Calu3 (cell line): ENCODE measurements at regions not wholly inside any gene's neighbourhood (a gene's known extent, or its start where the extent isn't known, plus 50 kb on each side); places are given as distances from the start of the nearest gene placed in this dataset.

Source experiments
- BruUV-seq: library from RNA; stranded (reverse); fragments of 400-500 nt; replicated peaks from 2 replicates; lab custom pipeline; 2021; lab: Mats Ljungman, UMichigan
- CTCF ChIA-PET: fragments of 300-600 bp; sonication (Branson Sonifier 250); formaldehyde crosslinking; loops from one replicate; lab custom pipeline; 2022; ENCODE audit warnings: antibody characterized with exemption; lab: Charles Lee
- DNase-seq: peaks from one replicate; pipeline ENCODE4 v3.0.0; 2022
- H3K27ac Mint-ChIP-seq: one replicate; pipeline ENCODE4 v1.8.0; 2022; ENCODE audit warnings: mixed read lengths; ENCODE audit not compliant: unreplicated experiment
- H3K27me3 Mint-ChIP-seq: one replicate; pipeline ENCODE4 v1.8.0; 2022; ENCODE audit warnings: mixed read lengths; ENCODE audit not compliant: unreplicated experiment
- H3K36me3 Mint-ChIP-seq: one replicate; pipeline ENCODE4 v1.8.0; 2022; ENCODE audit warnings: mild to moderate bottlenecking, moderate library complexity, mixed read lengths; ENCODE audit not compliant: insufficient read depth, unreplicated experiment
- H3K4me1 Mint-ChIP-seq: one replicate; pipeline ENCODE4 v1.8.0; 2022; ENCODE audit warnings: mild to moderate bottlenecking, low read depth, mixed read lengths; ENCODE audit not compliant: unreplicated experiment
- H3K4me3 Mint-ChIP-seq: one replicate; pipeline ENCODE4 v1.8.0; 2022; ENCODE audit warnings: mild to moderate bottlenecking, low read depth, moderate library complexity, mixed read lengths; ENCODE audit not compliant: unreplicated experiment
- H3K9me3 Mint-ChIP-seq: one replicate; pipeline ENCODE4 v1.8.0; 2022; ENCODE audit warnings: low read depth, mixed read lengths; ENCODE audit not compliant: unreplicated experiment
- intact Hi-C: fragments of 100-400 bp; cut with micrococcal nuclease; formaldehyde crosslinking; loops from one replicate; pipeline ENCODE4 v1.10.0; 2022; ENCODE audit not compliant: unreplicated experiment
- TF ChIP-seq, protein P1 (sequence below): fragments of 200-600 bp; IDR thresholded peaks from one replicate; pipeline ENCODE4 v1.8.0; 2022; ENCODE audit warnings: antibody characterized with exemption; ENCODE audit not compliant: unreplicated experiment

DNA sequence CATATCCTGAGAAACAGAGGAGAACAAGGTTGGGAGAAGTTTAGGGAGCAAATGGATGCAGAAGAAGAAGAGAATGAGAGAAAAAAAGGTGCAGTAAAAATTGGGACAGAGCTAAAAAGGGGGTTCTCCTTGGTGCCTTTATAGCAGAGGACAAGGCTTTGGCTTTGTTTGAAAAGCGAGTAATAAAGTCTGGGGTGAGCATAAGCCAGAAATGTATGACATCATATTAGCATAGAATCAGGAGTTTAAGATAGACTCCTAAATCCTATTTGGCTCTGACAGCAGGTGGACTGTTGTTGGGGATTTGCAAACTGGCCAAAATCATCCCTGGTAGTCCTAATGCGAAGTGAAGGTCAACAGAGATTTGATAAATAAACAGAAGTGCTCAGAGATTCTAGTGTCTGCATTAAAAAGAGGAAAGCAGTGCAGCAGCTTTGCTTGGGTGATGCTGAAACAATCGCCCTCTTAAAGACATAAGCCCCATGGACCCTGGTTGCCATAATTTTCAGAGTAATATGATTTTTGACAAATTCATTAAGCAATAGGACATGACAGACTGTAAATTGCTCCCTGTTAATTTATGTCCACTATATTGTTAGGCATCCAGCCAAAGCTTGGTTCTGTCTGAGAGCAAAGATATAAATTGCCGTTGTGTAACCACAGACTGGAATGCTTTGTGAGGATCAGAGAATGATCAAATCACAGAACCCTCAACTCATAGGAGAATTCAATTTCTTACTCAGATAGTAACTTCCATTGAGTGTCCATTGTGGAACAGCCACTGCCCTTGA, 385.0 kb upstream of the NFIA start:
- H3K36me3 Mint-ChIP-seq: no peaks in the 10 kb centered on the region
- CTCF ChIA-PET: no interaction called here

GRCh38 chr1:60696512-60696911, 385.8 kb upstream of the NFIA start:
- CTCF ChIA-PET: no interaction called here
- Mint-ChIP-seq H3K27ac (no peak overlapping the region), H3K4me3 (no peak overlapping the region), H3K4me1 (no peaks in the 10 kb centered on the region), H3K36me3 (no peaks in the 10 kb centered on the region), H3K27me3 (peaks cover 8% of the 10 kb centered on the region), H3K9me3 (no peaks in the 10 kb centered on the region)
- TF ChIP-seq, protein P1, sequence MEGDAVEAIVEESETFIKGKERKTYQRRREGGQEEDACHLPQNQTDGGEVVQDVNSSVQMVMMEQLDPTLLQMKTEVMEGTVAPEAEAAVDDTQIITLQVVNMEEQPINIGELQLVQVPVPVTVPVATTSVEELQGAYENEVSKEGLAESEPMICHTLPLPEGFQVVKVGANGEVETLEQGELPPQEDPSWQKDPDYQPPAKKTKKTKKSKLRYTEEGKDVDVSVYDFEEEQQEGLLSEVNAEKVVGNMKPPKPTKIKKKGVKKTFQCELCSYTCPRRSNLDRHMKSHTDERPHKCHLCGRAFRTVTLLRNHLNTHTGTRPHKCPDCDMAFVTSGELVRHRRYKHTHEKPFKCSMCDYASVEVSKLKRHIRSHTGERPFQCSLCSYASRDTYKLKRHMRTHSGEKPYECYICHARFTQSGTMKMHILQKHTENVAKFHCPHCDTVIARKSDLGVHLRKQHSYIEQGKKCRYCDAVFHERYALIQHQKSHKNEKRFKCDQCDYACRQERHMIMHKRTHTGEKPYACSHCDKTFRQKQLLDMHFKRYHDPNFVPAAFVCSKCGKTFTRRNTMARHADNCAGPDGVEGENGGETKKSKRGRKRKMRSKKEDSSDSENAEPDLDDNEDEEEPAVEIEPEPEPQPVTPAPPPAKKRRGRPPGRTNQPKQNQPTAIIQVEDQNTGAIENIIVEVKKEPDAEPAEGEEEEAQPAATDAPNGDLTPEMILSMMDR: no peak
- no TSS peak for BruUV-seq
- no peak for DNase-seq
- intact Hi-C loops: no loop called here

More for the DNA sequence above, 385.0 kb upstream of the NFIA start:
- no peaks in the 10 kb centered on the region for H3K4me1 Mint-ChIP-seq
- H3K27me3 Mint-ChIP-seq: peaks cover 8% of the 10 kb centered on the region
- H3K4me3 Mint-ChIP-seq: no peak overlapping the region
- intact Hi-C loops: no loop called here
- BruUV-seq: no TSS peak
- no peak for DNase-seq
- TF ChIP-seq, protein P1: no peak
- H3K9me3 Mint-ChIP-seq: peaks cover 4% of the 10 kb centered on the region
- H3K27ac Mint-ChIP-seq: no peak overlapping the region

DNA sequence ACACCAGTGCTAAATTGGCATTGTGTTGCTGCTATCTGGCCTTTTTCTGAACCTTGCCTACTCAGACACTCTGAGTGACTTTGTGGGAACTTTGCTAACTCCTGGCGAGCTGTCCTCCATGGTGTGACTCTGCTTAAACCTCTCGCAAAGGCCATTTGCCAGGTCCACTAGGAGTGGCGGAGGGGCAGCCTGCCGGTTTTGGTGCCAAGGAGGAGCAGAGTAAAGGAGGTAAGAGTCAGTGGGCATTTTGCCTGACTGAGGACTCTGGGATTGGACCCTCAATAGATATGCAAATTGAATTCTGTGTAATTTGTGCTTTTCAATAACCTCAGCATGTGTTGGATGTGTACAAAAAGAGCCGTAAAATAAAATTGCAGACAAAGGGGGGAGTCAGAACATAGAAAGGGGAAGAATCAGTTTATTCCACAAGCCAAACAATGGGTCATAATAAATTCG, 386.6 kb upstream of the NFIA start:
- no peak for DNase-seq
- peaks cover 8% of the 10 kb centered on the region for H3K27me3 Mint-ChIP-seq
- intact Hi-C loops: no loop called here
- no peaks in the 10 kb centered on the region for H3K4me1 Mint-ChIP-seq
- TF ChIP-seq, protein P1: no peak
- H3K4me3 Mint-ChIP-seq: no peak overlapping the region
- no peaks in the 10 kb centered on the region for H3K9me3 Mint-ChIP-seq
- H3K27ac Mint-ChIP-seq: no peak overlapping the region
- no peaks in the 10 kb centered on the region for H3K36me3 Mint-ChIP-seq
- CTCF ChIA-PET: no interaction called here
- no TSS peak for BruUV-seq

- Mint-ChIP-seq H3K27me3 (peaks cover 8% of the 10 kb centered on the region), H3K27ac (no peak overlapping the region), H3K4me3 (no peak overlapping the region), H3K4me1 (no peaks in the 10 kb centered on the region), H3K36me3 (no peaks in the 10 kb centered on the region), H3K9me3 (no peaks in the 10 kb centered on the region)
- TF ChIP-seq, protein P1: no peak
- intact Hi-C loops: no loop called here
- no TSS peak for BruUV-seq
- CTCF ChIA-PET: no interaction called here
- no peak for DNase-seq
Observed at GRCh38 chr1:60694980-60695379, 387.4 kb upstream of the NFIA start.
